Kidney (tissue), 13 donors: ENCODE measurements at regions not wholly inside any gene's neighbourhood (a gene's known extent, or its start where the extent isn't known, plus 50 kb on each side); places are given as distances from the start of the nearest gene placed in this dataset.
A peak's percentile ranks its signal among the peaks of the same experiment; 100 is the strongest.

Experiments used
- DNase-seq, 5 donors: peaks; one replicate each; pipeline ENCODE4 v3.0.0-alpha.2; 2013 to 2020
- FAIRE-seq: peaks from 2 replicates; lab custom pipeline; 2012; peaks lifted over from hg19 to GRCh38; lab: Jason Lieb, UNC
- H3K27ac ChIP-seq, 2 donors: one replicate each; pipeline ENCODE4 v1.7.0; 2013; ENCODE audit warnings: low read depth in 2 of 2, low read length in 2 of 2, inconsistent platforms in 1 of 2
- H3K27me3 ChIP-seq: one replicate; pipeline ENCODE4 v1.7.1; 2013; ENCODE audit warnings: low read length, inconsistent platforms; ENCODE audit not compliant: control insufficient read depth, insufficient read depth
- H3K36me3 ChIP-seq, 3 donors: one replicate each; pipeline versions ENCODE4 v1.7.0 to v1.7.1; 2013; ENCODE audit warnings: low read length in 3 of 3, control low read depth in 1 of 3, inconsistent platforms in 1 of 3; ENCODE audit not compliant: insufficient read depth in 3 of 3, control insufficient read depth in 2 of 3
- H3K4me1 ChIP-seq, 3 donors: one replicate each; pipeline versions ENCODE4 v1.7.0 to v1.7.1; 2013; ENCODE audit warnings: low read length in 3 of 3, inconsistent platforms in 1 of 3, low read depth in 1 of 3; ENCODE audit not compliant: control insufficient read depth in 2 of 3, insufficient read depth in 2 of 3
- H3K4me3 ChIP-seq, 3 donors: one replicate each; pipeline versions ENCODE4 v1.7.0 to v1.8.1; 2013; ENCODE audit warnings: low read length in 3 of 3, control low read depth in 1 of 3, inconsistent platforms in 1 of 3
- H3K9ac ChIP-seq, 3 donors: one replicate each; pipeline versions ENCODE4 v1.7.0 to v1.7.1; 2013; ENCODE audit warnings: low read length in 3 of 3, control low read depth in 1 of 3, inconsistent platforms in 1 of 3
- H3K9me3 ChIP-seq, 3 donors: one replicate each; pipeline versions ENCODE4 v1.7.0 to v1.7.1; 2013; ENCODE audit warnings: low read length in 3 of 3, control low read depth in 1 of 3, inconsistent platforms in 1 of 3; ENCODE audit not compliant: control insufficient read depth in 2 of 3, insufficient read depth in 1 of 3
- intact Hi-C: fragments of 100-400 bp; cut with DNase I; formaldehyde crosslinking; loops from one replicate; pipeline ENCODE4 v1.11.1; 2022
- TF ChIP-seq, protein P1 (sequence below): IDR thresholded peaks from 3 replicates; pipeline ENCODE4 v1.5.1; 2012; ENCODE audit warnings: mild to moderate bottlenecking, moderate library complexity, borderline replicate concordance; ENCODE audit not compliant: insufficient read depth; ENCODE audit errors: extremely low read depth
- donor health status: control.
- donor health status: control.
- donor health status: control.
- donor health status: control.
- donor health status: control.
- donor health status: DM: yes; HTN: yes; CAD: no.
- donor health status: Normal renal cell carcinoma (clear cell type).

DNA sequence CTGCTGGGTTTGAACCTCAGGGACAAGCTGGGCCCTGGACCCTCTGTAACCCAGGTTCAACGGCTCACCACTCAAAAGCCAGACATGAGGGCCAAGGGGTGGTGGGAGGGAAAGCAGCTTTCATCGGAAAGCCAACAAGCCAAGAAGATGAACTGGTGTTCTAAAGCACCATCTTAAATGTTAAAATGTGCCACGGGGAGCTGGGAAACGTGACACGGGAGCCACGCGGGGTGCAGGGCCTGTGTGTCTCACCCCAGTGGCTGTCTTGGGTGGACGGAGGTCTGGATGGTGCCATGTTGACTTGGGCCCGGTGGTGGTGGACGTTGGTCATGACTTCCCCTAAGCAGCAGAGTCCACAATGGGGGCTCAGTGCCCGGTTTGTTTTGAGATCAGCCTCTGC is 97.7 kb upstream of the SFSWAP start:
- Histone ChIP-seq H3K9me3 (no peaks in the 10 kb centered on the region), H3K27me3 (no peaks in the 10 kb centered on the region), H3K9ac (no peak overlapping the region), H3K4me3 (no peak overlapping the region), H3K27ac (no peak overlapping the region), H3K36me3 (no peaks in the 10 kb centered on the region), H3K4me1 (peaks cover 0 to 2% (median 0%) of the 10 kb centered on the region in 3 donors)
- TF ChIP-seq, protein P1, sequence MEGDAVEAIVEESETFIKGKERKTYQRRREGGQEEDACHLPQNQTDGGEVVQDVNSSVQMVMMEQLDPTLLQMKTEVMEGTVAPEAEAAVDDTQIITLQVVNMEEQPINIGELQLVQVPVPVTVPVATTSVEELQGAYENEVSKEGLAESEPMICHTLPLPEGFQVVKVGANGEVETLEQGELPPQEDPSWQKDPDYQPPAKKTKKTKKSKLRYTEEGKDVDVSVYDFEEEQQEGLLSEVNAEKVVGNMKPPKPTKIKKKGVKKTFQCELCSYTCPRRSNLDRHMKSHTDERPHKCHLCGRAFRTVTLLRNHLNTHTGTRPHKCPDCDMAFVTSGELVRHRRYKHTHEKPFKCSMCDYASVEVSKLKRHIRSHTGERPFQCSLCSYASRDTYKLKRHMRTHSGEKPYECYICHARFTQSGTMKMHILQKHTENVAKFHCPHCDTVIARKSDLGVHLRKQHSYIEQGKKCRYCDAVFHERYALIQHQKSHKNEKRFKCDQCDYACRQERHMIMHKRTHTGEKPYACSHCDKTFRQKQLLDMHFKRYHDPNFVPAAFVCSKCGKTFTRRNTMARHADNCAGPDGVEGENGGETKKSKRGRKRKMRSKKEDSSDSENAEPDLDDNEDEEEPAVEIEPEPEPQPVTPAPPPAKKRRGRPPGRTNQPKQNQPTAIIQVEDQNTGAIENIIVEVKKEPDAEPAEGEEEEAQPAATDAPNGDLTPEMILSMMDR = no peak
- intact Hi-C loops = no loop called here
- DNase-seq (no peak), FAIRE-seq (no peak)

DNA sequence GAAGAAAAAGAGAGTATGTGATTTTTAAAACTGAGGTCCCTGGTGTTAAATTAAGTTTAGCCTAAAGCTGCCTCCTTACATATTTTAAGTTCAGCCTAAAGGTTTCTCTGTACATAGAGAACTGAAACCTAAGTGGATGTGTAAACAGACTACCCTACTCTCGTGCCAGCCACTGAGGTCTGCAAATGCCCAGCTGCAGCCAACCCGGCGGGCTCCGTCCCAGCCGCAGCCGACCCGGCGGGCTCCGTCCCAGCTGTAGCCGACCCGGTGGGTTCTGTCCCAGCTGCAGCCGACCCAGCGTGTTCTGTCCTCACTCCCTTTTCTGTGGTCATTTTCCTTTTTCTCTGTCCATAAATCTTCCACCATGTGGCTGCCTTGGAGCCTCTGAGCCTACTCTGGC is 97.2 kb upstream of the SFSWAP start:
- H3K9me3 ChIP-seq = no peaks in the 10 kb centered on the region
- no peaks in the 10 kb centered on the region for H3K36me3 ChIP-seq
- H3K27ac ChIP-seq = no peak overlapping the region
- intact Hi-C loops = no loop called here
- H3K4me3 ChIP-seq = no peak overlapping the region
- no peak for FAIRE-seq
- no peak overlapping the region for H3K9ac ChIP-seq
- H3K4me1 ChIP-seq = peaks cover 0 to 2% (median 0%) of the 10 kb centered on the region in 3 donors
- no peaks in the 10 kb centered on the region for H3K27me3 ChIP-seq
- DNase-seq = no peak
- TF ChIP-seq, protein P1 = no peak

DNA sequence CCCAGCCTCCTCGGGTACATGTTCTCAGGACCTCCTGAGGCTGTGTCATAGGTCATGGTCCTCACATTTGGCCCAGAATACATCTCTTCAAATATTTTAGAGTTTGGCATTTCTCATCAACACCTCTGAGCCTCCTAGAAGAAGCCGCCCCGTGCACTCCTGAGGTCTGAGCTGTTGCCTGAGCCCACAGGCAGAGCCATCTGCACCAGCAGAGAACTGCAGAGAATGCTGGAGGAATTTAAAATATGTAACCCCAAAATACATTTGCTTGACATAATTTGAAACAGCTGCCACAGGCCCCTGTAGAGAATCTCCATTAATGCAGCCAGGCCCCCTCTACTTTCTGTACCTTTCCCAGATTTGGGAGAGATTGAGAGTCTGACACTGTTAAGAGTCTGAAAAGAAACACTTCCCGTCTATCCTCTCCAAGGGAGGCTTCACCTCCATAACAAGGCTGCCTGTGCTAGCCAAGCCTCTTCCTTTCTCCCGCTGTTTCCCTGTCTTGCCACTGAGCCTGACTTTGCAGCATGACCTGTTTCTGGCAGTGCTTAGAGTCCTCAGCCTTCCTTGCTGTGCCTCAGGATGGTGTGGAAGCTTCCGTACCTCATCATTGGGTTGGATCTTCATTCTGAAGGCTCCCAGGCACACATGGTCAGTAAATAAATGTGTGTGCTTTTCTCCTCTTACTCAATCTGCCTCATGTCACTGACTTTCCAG is 95.4 kb upstream of the SFSWAP start:
- Histone ChIP-seq H3K4me1 (peaks cover 0 to 2% (median 0%) of the 10 kb centered on the region in 3 donors), H3K9me3 (no peaks in the 10 kb centered on the region), H3K4me3 (no peak overlapping the region), H3K27me3 (no peaks in the 10 kb centered on the region), H3K36me3 (no peaks in the 10 kb centered on the region), H3K9ac (no peak overlapping the region), H3K27ac (no peak overlapping the region)
- TF ChIP-seq, protein P1 = no peak
- peak in 1 of 5 donors; percentile 25 for DNase-seq
- FAIRE-seq = no peak
- intact Hi-C loops = no loop called here
